Stimulated activated CD8-positive, alpha-beta memory T cell treated with anti-CD3 and anti-CD28 coated beads, Interleukin-15, amount 100 ng/mL, for 48 hours (primary cell): ENCODE measurements at regions not wholly inside any gene's neighbourhood (a gene's known extent, or its start where the extent isn't known, plus 50 kb on each side); places are given as distances from the start of the nearest gene placed in this dataset.
"Not testable (repeated sequence)": the region's sequence is repeated elsewhere in the genome, so short reads cannot be mapped to it uniquely, and the experiment has no call there.

Experiments used
- DNase-seq, 2 donors: peaks; one replicate each; pipeline ENCODE4 v3.0.0-alpha.2; 2020; ENCODE audit warnings: low read depth in 2 of 2

DNA sequence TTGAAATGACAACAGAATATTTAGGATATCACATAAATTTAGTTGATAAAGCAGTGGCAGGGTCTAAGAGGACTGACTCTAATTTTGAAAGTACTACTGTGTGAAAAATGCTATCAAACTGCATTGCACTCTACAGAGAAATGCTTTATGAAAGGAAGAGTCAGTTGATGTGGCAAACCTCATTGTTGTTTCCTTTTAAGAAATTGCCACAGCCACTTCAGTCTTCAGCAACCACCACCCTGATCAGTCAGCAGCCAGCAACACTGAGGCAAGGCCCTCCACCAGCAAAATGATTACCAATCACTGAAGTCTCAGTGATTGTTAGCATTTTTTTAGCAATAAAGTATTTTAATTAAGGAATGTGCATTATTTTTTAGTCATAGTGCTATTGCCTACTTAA, 488.7 kb upstream of the SLC39A10 start:
- DNase-seq: no peak

DNA sequence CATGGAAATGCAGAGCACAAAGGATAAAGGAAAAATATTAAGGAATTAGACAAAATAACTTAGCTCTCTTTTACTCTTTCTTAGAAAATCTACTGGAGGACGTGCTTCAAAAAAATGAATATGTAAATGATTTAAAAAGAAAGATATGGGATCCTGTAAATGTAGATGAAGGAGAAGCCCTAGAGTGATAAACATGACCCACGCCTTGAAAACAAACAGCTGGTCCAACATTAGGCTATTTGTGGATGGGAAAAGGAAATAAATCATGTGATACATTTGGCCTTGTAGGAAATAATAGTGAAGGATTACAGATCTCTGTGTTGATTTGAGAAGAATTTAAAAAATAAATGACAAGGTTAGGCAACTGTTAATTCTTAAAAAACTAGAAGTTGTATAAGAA, 492.1 kb upstream of the SLC39A10 start:
- DNase-seq: no peak

DNA sequence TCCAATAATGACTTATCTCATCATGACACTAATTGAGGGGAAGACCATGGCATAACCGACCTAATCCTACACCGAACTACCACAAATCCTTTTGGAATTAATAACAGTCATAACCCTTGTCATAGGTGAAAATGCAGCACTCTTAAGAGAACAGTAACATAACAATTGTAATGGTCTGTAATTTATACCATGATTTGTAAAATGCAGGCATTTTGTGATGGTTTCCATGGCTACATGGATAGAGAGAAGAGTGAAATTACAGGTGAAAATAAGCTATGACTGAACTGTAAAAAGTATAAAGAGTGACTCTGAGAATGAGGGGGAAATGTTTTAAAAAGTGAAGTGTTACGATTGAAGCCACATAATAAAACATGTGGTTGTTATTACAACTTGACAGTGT, 494.1 kb upstream of the SLC39A10 start:
- no peak for DNase-seq

DNA sequence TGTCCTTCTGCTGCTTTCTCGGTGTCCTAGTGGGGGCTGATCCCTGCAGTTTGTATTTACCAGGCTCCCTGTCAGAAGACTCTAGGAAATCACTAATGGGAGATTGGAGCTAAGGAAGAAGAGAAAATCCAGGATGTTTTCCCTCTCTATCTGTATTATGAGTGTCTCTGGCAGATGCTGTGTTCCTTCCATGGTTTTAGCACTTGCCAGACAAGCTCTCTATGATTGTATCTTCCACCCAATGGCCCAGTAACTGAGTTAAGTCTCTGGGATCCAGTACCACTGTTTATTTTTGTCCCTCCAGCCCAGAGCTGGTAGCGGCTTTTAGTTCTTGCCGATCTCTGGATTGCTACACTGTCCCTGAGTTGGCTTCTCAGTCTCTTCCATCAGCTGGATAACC, 494.8 kb upstream of the SLC39A10 start:
- DNase-seq: no peak

DNA sequence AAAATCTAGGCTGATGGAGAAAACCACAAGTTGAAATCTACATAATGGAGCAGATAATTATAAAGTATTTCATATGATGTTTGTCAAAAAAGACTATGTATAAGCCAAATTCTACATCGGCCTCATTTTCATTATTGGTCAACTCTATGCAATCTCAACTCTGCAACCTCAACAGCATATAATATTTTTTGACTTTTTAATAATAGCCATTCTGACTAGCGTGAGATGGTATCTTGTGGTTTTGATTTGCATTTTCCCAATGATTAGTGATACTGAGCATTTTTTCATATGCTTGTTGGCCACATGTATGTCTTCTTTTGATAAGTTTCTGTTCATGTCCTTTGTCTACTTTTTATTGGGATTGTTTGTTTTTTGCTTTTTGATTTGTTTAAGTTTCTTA, 496.1 kb upstream of the SLC39A10 start:
- no peak for DNase-seq

DNA sequence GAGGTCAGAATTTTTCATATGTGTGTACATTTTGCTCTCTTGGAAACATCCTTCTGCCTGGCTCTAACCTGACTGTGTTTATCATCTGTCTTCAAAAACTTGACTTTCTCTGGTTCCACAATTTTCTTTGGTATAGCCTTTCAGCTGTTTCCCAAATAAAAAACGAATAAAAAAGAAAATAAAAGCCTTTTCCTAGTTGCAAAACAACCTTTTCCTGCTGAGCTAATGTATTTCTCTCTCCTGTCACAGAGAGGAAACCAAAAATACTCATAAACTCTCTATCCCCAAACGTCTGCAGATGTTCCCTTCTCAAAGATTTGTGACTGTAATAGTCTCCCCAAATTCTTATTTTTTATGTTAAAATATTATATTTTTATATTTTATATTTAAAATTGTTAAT, 505.3 kb upstream of the SLC39A10 start:
- no peak for DNase-seq

DNA sequence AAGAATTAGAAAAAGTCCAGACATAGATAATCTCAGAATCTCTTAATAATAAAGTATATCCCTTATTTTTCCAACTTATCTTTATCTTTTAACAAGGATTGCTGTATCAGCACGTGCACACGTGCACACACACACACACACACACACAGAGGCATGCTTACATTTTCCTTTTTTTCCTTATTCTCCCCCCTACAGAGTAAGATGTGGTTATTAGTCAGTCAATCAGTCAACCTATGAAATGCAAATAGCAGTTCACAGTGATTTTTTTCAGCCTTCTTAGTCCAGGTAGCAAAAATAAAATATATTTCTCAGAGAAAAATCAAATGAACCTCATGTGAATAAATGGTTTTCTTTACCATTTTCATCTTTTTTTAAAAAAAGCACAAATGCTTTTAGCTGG, 506.2 kb upstream of the SLC39A10 start:
- DNase-seq: no peak

DNA sequence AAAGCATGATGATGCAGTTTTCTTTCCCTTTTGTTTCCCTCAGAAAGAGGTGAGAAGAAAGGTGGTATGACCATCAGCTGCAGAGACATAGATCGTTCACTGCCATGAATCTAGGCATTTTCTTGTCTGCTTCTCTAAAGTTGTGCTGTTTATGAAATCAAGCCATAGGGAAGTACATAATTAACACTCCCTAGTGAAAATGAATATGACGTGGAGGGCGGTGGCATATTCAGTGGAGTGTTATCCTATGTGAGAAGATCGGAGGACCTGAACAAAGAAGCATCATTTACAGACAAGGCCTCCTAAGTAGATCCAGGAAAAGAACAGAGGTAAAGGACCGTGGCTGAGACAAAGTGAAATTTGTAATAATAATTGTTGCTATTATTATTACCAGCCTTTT, 509.0 kb upstream of the SLC39A10 start:
- no peak for DNase-seq

DNA sequence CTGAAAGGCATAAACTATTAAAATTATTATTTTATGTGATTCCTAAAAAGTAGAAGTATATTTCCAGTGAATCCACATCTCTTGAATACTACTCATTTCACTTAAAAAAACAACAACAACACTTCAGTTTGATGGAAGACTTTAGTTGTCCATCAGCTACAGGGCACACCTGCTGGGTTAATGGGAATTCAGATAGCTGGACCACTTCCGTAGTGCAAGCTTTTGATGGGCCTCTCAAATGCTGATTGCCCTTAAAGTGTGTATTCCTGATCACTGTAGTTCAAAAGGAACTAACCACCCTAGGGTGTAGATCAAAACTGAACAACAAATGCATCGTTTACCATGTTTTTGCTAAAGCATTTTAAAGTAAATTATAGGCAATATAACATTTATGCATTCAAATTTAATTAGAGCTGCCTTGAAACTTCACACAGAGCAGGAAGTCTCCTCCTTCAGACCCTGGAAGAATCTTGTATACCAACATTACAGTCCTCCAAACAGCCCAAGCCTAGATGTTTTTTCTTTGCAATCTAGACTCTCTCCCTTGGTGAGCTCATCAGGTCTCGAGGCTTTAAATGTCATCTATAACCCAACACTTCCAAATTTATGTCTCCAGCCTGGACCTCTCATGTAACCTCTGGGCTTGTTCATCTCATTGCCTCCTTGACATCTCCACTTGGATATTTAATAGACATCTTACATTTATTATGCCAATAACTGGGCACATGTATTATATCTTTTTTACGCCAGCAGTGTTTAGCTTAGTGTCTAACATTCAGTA, 510.1 kb upstream of the SLC39A10 start:
- no peak for DNase-seq

DNA sequence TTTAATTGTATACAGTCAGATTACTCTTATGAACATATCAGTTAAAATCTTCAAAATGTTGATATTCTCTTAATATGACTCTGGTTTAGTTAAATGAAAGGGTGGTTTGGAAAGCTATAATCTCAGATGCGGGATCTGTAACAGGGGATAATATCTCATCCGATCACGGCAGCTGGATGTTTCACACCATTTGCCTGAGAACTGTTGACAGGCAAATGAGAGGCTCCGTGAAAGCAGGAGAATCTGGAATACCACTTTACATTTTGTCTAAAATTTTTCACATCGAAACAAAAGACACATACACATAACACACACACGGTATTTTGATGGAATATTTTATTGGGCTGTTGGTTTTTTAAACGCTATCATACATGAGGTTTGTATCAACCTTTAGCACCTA, 518.6 kb upstream of the SLC39A10 start:
- DNase-seq: no peak

DNA sequence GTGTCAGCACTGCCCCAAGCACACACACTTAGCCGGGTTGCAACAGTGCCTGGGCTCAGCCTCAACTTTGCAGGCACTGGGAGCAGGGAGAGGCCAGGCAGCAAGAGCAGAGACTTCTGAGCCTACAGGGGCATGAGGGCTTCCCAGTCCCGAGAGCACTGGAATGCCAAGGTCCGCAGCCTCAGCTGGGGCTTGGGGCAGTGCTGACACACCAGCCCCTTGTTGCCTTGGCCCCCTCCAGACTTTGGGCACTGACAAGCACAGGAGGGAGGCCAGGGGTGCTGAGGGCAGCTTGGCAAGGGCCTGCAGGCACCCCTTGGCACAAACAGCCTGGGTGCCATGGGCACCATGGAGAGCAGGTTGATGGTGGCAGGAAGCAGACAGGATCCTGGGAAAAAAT, 531.1 kb upstream of the SLC39A10 start:
- DNase-seq: not testable (repeated sequence)

DNA sequence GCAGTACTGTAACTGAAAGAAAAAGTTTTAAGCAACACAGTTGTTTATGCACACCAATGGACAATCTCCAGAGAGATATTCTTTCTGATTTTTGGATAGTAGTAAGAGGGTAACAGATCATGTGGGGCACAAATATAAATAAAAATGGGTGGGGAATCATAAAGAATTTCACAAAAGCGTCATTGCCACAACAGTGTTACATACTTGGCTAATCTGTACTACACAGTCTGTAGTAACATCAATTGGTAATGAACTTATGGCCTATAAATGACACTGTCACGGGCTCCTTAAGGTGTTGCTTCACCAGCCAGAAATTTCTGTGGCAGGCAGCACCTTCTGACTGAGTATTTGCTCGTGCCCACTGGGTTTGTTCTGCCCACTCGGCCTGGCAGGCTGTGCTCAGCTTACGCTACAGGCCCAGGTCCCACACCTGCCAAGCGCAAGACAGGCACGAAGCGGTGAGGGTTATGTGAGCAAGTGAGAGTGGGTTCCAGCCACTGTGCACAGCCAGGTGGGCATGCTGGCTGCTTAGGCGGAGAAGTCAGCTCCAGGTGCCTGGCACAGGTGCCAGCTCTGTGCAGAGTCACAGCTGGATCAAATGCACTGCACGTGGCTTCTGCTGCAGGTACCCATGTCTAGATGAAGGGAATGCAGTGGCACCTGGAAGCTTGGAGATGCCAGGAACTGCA, 532.5 kb upstream of the SLC39A10 start:
- DNase-seq: no peak

DNA sequence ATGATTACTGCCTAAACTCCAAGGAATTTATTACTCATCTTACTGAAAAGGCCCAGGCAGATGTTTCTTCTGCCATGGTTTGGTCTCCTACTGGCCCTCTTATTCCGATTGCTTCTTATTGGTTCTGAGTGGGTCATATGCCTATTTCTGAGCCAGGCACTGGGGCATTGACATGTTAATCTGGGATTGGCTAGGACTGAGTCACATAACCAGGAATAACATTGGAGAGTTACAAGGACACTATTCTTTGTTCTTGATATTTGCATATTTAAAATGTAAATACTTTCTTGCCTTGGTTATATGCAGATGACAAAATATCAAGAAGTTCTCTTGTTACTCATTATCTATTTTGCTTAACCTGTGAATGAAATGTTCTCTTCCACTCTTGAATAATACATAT, 534.4 kb upstream of the SLC39A10 start:
- DNase-seq: no peak

DNA sequence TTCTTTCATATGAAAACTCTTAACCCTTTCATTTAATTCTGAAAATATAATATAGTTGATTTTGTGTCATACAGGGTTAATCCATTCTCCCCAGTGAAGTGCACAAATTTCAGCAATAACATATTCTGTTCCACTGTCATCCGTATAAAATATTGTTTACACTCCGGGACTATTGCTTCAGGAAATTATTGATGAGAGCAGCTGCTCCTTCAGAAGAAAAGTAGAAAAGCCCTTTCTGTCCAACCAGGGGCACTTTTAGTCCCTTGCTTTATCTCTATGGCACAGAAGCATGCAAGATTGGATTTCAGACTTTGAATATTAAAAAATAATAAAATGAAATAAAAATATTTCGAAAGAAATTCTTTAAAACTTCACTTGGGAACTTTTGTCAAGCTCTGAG, 535.7 kb upstream of the SLC39A10 start:
- DNase-seq: no peak

DNA sequence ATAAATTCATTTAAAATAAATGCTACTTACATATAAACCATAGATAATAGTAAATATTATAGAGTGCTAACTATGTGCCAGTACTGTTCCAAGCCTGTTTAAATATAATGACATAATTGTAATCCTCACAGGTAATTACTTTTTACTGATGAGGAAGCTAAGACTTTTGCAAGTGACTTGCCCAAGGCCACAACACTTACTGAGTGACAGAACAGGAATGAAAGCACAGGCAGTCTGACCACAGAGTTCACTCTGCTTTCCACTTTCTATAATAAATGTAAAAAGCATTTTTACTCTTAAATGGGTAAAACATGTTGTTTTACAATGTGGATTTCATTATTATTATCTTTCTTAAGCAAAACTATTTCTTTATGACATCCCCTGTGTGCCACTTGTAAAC, 537.8 kb upstream of the SLC39A10 start:
- DNase-seq: no peak

DNA sequence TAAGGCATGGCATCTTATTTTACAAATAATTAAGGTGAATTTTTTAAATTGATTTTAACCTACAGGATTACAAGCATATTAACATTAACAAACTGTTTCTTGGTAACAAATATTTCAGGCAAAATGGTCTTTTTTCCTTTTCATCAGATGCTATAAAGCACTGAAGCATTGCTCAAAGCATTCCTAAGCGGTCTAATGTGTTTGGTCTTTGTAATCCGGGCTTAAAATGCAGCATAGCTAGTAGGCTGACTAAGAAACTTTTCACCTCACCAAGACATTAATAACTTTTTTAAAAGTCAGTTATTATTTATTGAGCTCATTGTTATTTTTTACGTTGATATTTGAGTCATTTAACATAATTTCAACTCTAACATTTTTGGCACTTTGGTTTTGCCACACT, 538.8 kb upstream of the SLC39A10 start:
- DNase-seq: no peak

DNA sequence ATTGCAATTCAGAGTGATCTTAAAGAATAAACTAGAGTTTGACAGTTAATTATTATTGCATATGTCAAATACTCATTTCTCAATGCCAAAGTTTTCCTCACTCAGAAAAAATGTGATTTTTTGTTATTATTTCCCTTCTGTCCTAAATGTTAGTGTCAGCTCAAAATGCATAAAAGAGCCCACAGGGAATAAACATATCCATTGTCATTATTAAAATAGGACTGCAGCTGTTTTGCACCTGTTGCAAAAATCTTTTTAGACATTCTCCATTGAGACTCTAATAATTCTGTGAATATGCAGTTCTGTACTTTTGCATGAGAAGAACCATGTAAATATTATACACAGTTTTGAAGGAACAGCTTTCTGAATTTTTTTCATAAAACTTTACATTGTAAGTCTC, 540.0 kb upstream of the SLC39A10 start:
- DNase-seq: no peak

DNA sequence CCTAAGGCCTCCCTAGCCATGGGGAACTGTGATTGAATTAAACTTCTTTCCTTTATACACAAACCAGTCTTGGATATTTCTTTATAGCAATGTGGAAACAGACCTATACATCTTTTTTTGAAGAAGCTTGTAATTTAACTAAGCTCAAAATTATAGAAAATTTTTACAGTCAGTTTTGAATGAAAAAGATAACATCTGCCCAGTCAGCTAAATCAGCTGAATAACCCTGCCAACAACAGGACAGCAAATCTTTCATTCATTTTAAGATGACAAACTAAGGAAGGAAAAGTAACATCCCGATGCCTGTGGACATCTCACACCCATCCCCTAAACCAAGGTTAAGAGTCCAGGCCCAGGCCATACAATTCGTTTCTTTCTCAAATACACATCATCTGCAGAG, 541.3 kb upstream of the SLC39A10 start:
- no peak for DNase-seq

DNA sequence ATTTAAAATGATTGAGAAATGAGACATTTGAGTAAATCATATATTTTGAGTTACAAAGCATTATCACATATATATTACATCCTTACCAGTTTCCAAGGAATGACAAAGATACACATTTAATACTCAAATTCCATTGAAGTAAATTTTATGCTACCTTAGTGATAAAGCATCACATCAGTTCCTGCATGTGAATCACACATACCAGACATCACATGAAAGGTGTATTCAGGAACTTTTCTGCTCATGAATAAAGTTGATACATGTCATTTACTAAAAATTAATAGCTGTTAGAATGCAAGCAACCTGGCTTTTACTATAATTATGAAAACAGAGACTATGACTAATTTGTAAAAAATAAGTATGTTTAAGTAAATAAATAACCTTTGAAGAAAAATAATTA, 548.8 kb upstream of the SLC39A10 start:
- DNase-seq: no peak

DNA sequence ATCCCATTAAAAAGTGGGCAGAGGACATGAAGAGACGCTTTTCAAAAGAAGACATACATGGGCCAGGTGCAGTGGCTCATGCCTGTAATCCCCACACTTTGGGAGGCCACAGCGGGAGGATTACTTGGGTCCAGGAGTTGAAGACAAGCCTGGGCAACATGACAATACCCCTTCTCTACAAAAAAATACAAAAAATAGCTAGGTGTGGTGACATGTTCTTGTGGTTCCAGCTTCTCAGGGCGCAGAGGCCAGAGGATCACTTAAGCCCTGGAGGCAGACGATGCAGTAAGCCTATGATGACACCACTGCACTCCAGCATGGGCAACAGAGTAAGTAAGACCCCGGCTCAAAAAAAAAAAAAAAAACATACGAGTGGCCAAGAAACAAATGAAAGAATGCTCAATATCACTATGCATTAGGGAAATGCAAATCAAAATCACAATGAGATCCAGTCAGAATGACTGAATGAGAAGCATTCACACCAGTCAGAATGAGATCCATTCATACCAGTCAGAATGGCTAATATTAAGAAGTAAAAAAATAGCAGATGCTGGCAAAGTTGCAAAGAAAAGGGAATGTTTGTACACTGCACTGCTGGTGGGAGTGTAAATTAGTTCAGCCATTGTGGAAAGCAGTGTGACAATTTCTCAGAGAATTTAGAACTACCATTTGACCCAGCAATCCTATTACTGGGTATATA, 550.2 kb upstream of the SLC39A10 start:
- no peak for DNase-seq

DNA sequence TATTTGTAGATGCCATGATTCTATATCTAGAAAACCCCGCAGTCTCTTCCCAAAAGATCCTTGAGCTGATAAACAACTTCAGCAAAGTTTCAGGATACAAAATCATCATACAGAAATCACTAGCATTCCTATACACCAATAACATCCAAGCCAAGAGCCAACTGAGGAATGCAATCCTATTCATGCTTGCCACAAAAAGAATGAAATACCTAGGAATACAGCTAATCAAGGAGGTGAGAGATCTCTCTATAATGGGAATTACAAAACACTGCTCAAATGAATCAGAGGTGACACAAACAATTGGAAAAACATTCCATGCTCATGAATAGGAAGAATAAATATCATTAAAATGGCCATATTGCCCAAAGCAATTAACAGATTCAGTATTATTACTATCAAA, 551.4 kb upstream of the SLC39A10 start:
- DNase-seq: no peak

DNA sequence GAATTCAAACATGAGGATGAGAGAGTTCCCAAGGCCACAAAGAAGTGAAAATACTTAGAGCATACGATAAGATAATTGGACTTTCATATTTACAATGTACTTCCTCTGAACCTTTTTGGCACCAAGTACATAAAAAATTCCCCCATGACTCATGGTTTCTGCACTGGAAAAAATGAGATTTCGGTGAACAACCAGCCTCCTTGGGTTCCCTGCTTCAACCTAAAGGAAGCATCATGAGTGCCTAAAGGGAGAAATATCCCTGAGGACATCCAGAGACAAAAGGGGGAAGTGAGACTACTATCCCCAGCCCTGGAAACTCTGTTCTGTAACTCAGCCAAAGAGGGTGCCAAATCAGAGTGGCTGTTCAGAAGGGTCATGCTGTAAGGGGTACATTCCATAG, 562.7 kb upstream of the SLC39A10 start:
- no peak for DNase-seq

DNA sequence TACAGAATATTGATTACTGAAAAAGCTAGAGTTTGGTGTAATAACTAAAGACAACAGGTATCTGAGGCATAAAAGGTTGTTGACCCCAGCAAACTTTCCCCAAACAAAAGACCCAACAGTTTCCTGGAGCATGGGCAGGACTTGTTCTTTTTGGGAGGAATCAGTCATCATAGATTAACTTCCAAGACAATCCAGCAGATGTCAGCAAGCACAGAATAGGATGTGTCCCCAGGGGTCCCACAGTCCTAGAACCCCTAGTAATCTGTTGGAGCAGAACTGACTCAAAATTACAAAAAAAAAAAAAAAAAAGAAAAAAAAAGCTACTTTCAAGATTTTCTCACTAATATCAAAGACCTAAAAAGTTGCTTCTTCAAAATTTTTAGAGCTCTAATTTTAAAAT, 564.7 kb upstream of the SLC39A10 start:
- no peak for DNase-seq
